ENCODE measurements at regions not wholly inside any gene's neighbourhood (a gene's known extent, or its start where the extent isn't known, plus 50 kb on each side); places are given as distances from the start of the nearest gene placed in this dataset.

DNA sequence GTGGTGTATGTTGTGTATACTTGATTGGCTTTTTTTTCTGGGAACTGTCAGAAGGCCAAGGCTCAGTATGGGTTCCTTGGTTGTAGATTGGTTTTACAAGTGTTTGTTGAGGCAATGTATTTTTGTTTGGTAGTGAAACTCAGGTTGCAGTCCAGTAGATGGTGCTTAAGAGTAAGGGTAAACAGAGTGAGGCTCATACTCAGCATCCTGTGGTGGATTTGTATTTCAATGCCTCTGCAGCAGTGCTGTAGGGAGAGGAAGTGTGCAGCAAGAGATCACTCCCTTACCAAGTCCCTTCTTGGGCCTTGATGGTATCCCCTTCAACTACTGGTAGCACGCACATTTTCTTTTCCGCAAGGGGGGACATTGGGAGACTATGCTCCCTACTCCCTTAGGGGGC, 428.5 kb upstream of the CNTN3 start:
- ATAC-seq, result no peak
- DNase-seq, result no peak
- Histone ChIP-seq H3K36me3 (no peaks in the 10 kb centered on the region), H3K4me1 (no peaks in the 10 kb centered on the region), H3K27ac (no peak overlapping the region), H3K9me3 (peaks cover 0 to 45% (median 10%) of the 10 kb centered on the region in 11 donors), H3K27me3 (no peaks in the 10 kb centered on the region), H3K4me3 (no peak overlapping the region)
- intact Hi-C loops (cut with DNase I), result no loop called here
- TF ChIP-seq, protein P1, sequence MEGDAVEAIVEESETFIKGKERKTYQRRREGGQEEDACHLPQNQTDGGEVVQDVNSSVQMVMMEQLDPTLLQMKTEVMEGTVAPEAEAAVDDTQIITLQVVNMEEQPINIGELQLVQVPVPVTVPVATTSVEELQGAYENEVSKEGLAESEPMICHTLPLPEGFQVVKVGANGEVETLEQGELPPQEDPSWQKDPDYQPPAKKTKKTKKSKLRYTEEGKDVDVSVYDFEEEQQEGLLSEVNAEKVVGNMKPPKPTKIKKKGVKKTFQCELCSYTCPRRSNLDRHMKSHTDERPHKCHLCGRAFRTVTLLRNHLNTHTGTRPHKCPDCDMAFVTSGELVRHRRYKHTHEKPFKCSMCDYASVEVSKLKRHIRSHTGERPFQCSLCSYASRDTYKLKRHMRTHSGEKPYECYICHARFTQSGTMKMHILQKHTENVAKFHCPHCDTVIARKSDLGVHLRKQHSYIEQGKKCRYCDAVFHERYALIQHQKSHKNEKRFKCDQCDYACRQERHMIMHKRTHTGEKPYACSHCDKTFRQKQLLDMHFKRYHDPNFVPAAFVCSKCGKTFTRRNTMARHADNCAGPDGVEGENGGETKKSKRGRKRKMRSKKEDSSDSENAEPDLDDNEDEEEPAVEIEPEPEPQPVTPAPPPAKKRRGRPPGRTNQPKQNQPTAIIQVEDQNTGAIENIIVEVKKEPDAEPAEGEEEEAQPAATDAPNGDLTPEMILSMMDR (IDR thresholded peaks at IDR 0.05), result no peak
- WGBS, 2 donors, result 94 to 96% methylated on average over 2 of the region's 2 CpGs

DNA sequence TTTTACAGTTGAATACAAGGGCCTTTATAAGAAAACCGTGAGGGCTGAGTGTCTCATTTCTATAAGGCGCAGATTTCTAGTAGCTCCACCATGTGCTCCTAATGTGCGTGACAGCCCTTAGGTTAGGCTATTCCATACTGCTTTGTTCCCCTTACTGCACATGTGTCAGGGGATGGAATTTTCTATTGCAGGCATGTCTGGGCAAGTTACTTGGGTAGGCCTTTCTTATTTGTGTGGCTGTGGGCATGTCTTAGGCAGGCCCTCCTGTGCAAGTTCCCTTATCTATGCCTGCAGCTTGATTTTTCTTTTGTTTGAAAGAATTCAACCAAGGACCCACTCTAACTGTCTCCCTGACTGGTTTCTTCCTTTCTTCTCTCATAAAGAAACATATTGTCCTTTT, 434.2 kb upstream of the CNTN3 start:
- Histone ChIP-seq H3K4me3 (no peak overlapping the region), H3K36me3 (no peaks in the 10 kb centered on the region), H3K27me3 (no peaks in the 10 kb centered on the region), H3K27ac (no peak overlapping the region), H3K4me1 (no peaks in the 10 kb centered on the region), H3K9me3 (peaks cover 0 to 29% (median 0%) of the 10 kb centered on the region in 11 donors)
- 72 to 75% methylated on average over 3 of the region's 3 CpGs for WGBS, 2 donors
- no peak for DNase-seq
- no peak for ATAC-seq
- TF ChIP-seq, protein P1 (IDR thresholded peaks at IDR 0.05), result no peak
- intact Hi-C loops (cut with DNase I), result no loop called here

DNA sequence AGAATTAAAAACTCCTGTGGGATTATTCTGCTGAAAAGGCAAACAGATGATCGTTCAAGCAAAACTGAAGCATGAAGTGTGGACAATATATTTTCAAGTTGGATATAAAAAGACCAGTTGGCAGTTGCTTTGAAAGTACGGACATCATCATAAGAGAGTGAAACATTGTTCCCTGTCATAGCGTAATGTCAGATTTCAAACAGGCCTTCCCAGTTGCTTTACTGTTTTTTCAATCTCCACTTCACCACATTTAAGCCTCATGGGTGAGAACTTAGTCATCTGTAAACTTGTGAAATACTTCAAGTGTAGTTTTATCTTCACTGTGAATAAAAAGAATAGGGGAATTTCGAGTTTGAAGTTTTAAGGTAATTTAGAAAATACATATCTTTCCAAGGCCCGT, 435.1 kb upstream of the CNTN3 start:
- H3K4me3 ChIP-seq, result no peak overlapping the region
- H3K4me1 ChIP-seq, result no peaks in the 10 kb centered on the region
- ATAC-seq (no peak), DNase-seq (no peak)
- H3K27ac ChIP-seq, result no peak overlapping the region
- no peaks in the 10 kb centered on the region for H3K27me3 ChIP-seq
- peaks cover 0 to 25% (median 0%) of the 10 kb centered on the region in 11 donors for H3K9me3 ChIP-seq
- WGBS, 2 donors, result 58 to 59% methylated on average over 5 of the region's 5 CpGs
- H3K36me3 ChIP-seq, result no peaks in the 10 kb centered on the region
- TF ChIP-seq, protein P1 (IDR thresholded peaks at IDR 0.05), result no peak
- intact Hi-C loops (cut with DNase I), result no loop called here

DNA sequence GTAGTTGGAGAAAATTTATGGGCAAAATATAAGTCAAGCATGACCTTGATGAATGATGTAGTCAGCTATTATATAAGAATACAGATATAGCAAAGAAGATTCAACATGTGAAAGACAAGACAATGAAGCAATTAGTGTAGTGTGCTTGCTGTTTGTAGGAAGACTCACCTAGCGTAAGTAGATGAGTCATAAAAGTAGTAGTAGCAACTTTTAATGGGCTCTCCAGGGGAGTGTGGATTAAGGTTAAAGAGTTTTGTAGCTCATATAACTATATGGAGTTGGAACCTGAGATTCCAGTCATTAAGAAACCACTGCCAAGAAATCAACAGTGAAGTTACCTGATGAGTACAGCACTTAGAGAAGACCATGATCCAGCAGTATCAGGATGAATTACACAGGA, 444.7 kb upstream of the CNTN3 start:
- ATAC-seq (no peak), DNase-seq (no peak)
- peaks cover 0 to 10% (median 0%) of the 10 kb centered on the region in 11 donors for H3K9me3 ChIP-seq
- no peaks in the 10 kb centered on the region for H3K27me3 ChIP-seq
- H3K27ac ChIP-seq, result no peak overlapping the region
- TF ChIP-seq, protein P1 (IDR thresholded peaks at IDR 0.05), result no peak
- intact Hi-C loops (cut with DNase I), result no loop called here
- no peak overlapping the region for H3K4me3 ChIP-seq
- 69 to 95% methylated on average over 1 of the region's 1 CpG for WGBS, 2 donors
- no peaks in the 10 kb centered on the region for H3K4me1 ChIP-seq
- no peaks in the 10 kb centered on the region for H3K36me3 ChIP-seq

Measured in heart right ventricle (tissue), 16 donors.